ENCODE measurements at regions not wholly inside any gene's neighbourhood (a gene's known extent, or its start where the extent isn't known, plus 50 kb on each side); places are given as distances from the start of the nearest gene placed in this dataset.

DNA sequence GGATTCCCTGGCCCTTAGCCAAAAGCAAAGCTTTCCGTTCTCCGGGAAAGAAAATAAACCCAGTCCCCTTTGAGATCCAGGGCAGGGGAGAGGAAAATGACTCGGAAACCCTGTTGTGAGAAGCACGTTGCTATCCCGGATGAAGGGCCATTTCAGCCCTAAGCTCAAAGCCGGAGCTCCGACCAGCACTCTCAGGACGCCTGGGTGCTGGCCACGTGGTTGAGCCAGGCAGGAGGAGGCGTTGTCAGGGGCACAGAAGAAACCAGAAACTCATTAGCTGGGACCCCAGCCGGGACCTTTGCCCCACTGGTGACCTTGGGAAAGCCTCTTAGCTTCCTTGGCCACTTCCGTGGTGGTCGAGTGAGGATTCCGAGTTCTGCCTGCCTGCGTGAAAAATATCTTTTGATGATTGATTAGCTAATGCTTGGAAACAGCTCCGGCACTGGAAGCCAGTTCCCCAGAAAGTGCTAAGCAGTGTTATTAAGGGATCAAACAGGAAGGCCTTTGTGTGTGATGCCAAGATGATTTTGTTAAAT, 57.6 kb upstream of the FZD10 start:
- no peak for DNase-seq

DNA sequence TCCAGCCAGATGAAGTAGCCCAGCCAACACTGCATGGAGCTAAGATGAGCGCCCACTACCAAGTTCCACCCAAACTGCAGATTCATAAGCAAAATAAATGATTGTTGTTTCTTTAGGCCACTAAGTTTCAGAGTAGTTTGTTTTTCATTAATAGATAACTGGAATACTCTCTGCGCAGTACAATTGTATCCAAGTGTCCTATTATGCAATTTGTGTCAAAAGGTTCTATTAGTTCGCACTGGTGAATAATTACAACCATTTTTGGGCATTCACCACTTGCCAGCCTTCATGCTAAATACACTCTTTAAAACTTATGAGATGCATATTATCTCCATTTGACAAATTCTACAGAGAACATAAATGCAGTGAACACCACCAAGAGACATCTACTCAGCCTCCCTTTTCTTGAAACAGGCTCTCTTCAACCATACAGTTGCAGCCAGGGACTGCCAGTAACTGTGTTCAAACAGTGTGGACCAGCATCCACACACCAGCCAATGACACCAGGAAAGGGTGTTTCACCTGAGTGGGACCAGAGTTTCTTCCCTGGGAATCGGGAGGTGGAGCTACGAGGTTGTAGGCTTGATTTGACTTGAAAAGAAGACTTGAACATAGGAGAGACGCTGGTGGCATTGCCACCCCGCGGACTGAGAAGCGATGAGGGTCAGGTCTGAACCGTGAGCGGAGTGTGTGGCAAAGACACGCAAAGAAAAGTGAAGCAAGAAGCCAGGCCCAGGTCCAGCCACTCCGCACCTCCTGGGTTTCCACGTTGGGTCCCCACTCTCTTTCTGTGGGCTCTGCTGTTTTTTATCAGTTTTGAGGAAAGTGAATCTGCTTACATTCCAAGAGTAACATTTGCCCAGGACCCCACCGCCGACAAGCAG, 53.0 kb upstream of the FZD10 start:
- no peak for DNase-seq

DNA sequence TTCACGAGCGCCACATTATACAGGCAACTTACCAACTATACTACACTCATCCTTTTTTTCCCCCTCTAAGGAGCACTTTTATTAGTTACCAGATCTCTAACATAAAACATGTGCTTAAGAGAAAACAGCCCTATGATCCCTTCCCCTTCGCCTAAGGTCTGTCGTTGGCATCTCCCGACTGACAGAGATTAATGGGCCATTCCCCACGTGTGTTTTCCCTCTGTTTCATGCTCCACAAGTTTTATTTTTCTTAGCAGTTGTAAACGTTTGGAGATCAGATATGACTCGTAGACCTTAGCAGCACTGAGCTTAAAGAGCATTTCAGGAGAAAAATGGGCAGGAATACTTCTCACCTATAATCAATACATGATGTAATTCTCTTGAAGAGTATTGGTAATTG, 51.4 kb upstream of the FZD10 start:
- no peak for DNase-seq

DNA sequence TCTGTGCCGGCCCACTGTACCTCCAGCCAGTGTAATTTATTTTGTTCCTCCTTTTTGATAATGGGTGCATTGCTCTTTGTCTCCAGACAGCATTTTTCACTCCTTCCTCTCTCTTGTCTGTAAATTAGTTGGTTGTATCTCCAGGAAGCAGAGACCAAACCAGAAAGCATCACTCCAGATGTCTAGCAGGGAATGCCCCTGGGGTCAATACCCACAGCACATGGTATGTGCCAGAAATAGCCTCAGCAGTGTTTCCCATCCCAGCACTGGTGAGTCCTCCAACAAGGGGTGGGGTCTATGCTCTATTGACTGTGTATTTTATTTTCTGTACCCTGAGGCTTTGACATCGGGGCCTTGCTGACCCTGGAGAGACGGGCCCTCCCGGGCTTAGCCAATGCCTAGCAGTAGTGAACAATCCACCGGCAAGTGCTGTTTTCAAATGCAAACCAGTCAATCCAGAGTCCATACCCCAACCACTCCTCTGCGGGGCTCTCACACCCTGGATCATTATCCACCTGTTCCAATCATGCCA, 50.2 kb upstream of the FZD10 start:
- DNase-seq: no peak
